SK-N-MC (cell line): ENCODE measurements at regions not wholly inside any gene's neighbourhood (a gene's known extent, or its start where the extent isn't known, plus 50 kb on each side); places are given as distances from the start of the nearest gene placed in this dataset.

ENCODE experiments used
- EZH2 ChIP-seq: fragments of 200-600 bp; sonication (generic); IDR thresholded peaks from one replicate; pipeline ENCODE4 v1.6.1; 2017; ENCODE audit warnings: antibody characterized with exemption
- POLR2AphosphoS5 ChIP-seq: IDR thresholded peaks from 2 replicates; pipeline ENCODE4 v1.6.1; 2012; ENCODE audit warnings: mild to moderate bottlenecking, low read depth, low read length, borderline replicate concordance

DNA sequence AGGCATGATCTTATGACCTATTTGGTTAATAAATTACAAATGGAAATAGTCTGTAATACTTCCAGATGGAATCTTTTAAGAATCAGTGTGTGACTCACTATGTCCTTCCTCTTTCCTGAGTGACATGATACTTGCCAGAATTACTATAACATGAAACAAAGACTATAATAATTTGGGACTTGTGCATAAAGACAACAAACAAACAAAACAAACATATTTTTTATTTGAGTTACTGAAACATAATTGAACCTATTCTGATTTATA is 1268.1 kb downstream of the OTOL1 start:
- TF ChIP-seq POLR2AphosphoS5 = no peak
- TF ChIP-seq EZH2 = no peak
